ENCODE measurements at regions not wholly inside any gene's neighbourhood (a gene's known extent, or its start where the extent isn't known, plus 50 kb on each side); places are given as distances from the start of the nearest gene placed in this dataset.

GRCh38 chr6:106899697-106900096 lies 74.8 kb downstream of the CD24 start:
- H3K36me3 Mint-ChIP-seq (ENCODE audit: insufficient read depth in 1 of 3, low read depth in 3 of 3) = peaks cover 32 to 65% (median 42%) of the 10 kb centered on the region in 3 experiments
- no peak overlapping the region for H3K18ac ChIP-seq (ENCODE audit: insufficient read length, low read depth, low read length)
- H3K9me3 ChIP-seq (ENCODE audit: control insufficient read depth, low read depth, low read length) = peaks cover 32% of the 10 kb centered on the region
- no peak overlapping the region for H4K91ac ChIP-seq (ENCODE audit: insufficient read length, low read depth, low read length)
- TF ChIP-seq CTCF (conservative IDR thresholded peaks at IDR 0.05) = no peak
- no peaks in the 10 kb centered on the region for H3K27me3 Mint-ChIP-seq (ENCODE audit: low read depth)
- no peak overlapping the region for H3K9ac ChIP-seq (ENCODE audit: extremely low read depth, insufficient read length, low read length)
- no peak overlapping the region for H3K4me2 ChIP-seq (ENCODE audit: insufficient read depth, insufficient read length, low read length)
- H3K4me1 Mint-ChIP-seq = peaks cover 47 to 48% of the 10 kb centered on the region in 2 experiments
- no peak overlapping the region for H3K14ac ChIP-seq (ENCODE audit: insufficient read depth, low read length)
- H3T11ph ChIP-seq (ENCODE audit: low read length) = no peak overlapping the region
- no peak overlapping the region for H2BK20ac ChIP-seq (ENCODE audit: low read depth, low read length, poor library complexity, severe bottlenecking)
- no peak overlapping the region for H3K56ac ChIP-seq (ENCODE audit: insufficient read length, low read depth, low read length)
- H4K20me1 ChIP-seq (ENCODE audit: control insufficient read depth, insufficient read depth, insufficient read length) = no peaks in the 10 kb centered on the region
- H3K23ac ChIP-seq (ENCODE audit: insufficient read length, low read depth, low read length) = no peak overlapping the region
- no peak overlapping the region for H2AK5ac ChIP-seq (ENCODE audit: insufficient read length, low read length)
- no peaks in the 10 kb centered on the region for H3K79me2 ChIP-seq (ENCODE audit: insufficient read depth, low read length)
- no peak for DNase-seq
- no peaks in the 10 kb centered on the region for H3K23me2 ChIP-seq (ENCODE audit: insufficient read length, low read depth, low read length, poor library complexity, severe bottlenecking)
- H3K27ac ChIP-seq (ENCODE audit: insufficient read length, low read depth, low read length) = no peak overlapping the region
- H3K9me3 Mint-ChIP-seq = peaks cover 53 to 55% of the 10 kb centered on the region in 2 experiments
- H3K27me3 ChIP-seq (ENCODE audit: insufficient read depth, low read length) = no peaks in the 10 kb centered on the region
- H3K4me1 ChIP-seq (ENCODE audit: insufficient read depth, low read length) = peaks cover 4% of the 10 kb centered on the region; the same call in 1 of the 2 replicates
- H2AFZ ChIP-seq (ENCODE audit: low read length) = no peak overlapping the region
- no peaks in the 10 kb centered on the region for H3K79me1 ChIP-seq (ENCODE audit: insufficient read depth, low read depth, low read length, poor library complexity, severe bottlenecking)
- no peak overlapping the region for H2BK5ac ChIP-seq (ENCODE audit: insufficient read length, low read length)
- H2BK12ac ChIP-seq (ENCODE audit: insufficient read length, low read depth, low read length) = no peak overlapping the region
- H3K4me3 Mint-ChIP-seq = no peak overlapping the region
- 0 out of 7 replicates have a peak overlapping the region, but pooled peaks of 1 of the 3 experiments have one; percentile 46 for H3K27ac Mint-ChIP-seq
- no peak overlapping the region for H4K8ac ChIP-seq (replicated peaks; ENCODE audit: insufficient read length, low read depth, low read length)
- WGBS (ENCODE audit: extremely low coverage, insufficient read length, low lambda C conversion rate) = no CpG with 5 or more reads among the region's 4 CpGs
- no peak overlapping the region for H3K4ac ChIP-seq (ENCODE audit: low read depth, low read length)
- H4K5ac ChIP-seq (ENCODE audit: insufficient read length, low read depth, low read length) = no peak overlapping the region
- no peak overlapping the region for H2BK120ac ChIP-seq (ENCODE audit: low read depth, low read length, poor library complexity, severe bottlenecking)
- H2BK15ac ChIP-seq (ENCODE audit: low read depth, low read length) = no peak overlapping the region

Measured in H9 (cell line).